Upper lobe of left lung (tissue), 4 donors: ENCODE measurements at regions not wholly inside any gene's neighbourhood (a gene's known extent, or its start where the extent isn't known, plus 50 kb on each side); places are given as distances from the start of the nearest gene placed in this dataset.

ENCODE experiments used
- EP300 ChIP-seq, 4 donors: sonication (generic); formaldehyde crosslinking; IDR thresholded peaks; one replicate each; pipeline ENCODE4 v1.5.1; 2017; ENCODE audit warnings: antibody characterized with exemption in 4 of 4, control low read depth in 2 of 4
- POLR2A ChIP-seq, 4 donors: fragments of 450-650 bp; IDR thresholded peaks; one replicate each; pipeline ENCODE4 v1.5.1; 2016 to 2017; ENCODE audit warnings: antibody characterized with exemption in 4 of 4, mild to moderate bottlenecking in 2 of 4
- POLR2AphosphoS5 ChIP-seq, 2 donors: sonication (generic); formaldehyde crosslinking; IDR thresholded peaks; one replicate each; pipeline ENCODE4 v1.5.1; 2017; ENCODE audit warnings: antibody characterized with exemption in 2 of 2
- TF ChIP-seq, protein P1 (sequence below), 6 experiments: fragments of 450-650 bp in 4 of 6; fragments of 200-600 bp in 2 of 6; sonication (generic) in 2 of 6; IDR thresholded peaks; one replicate each; pipeline ENCODE4 v1.5.1; 2016 to 2019; ENCODE audit warnings: antibody characterized with exemption in 6 of 6

DNA sequence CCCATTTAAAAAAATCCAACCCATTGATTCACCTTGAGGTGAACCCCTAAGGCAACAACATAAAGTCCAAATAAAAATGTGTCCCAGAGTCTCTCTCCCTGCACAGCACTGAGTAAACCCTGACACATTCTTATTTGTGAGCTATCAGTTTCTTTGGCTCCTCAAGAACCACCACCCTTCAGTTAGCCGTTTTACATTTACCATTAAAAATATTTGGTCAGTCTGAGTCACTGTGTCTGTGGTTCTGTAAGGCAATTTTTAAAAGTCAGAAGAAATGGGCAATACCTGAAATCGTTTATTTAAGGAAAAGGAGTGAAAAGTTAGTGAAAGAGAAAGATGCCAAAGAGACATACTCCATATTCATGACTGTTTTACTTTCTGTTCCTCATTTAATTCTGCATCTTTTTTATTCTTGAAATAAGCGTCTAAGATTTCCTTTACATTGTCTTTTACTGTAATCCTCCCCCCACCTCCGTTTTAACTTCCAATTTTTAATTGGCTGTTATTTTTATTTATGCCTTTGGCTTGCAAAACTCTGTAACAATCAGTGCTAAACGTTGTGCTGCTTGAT is 91.7 kb upstream of the IVNS1ABP start:
- TF ChIP-seq, protein P1, sequence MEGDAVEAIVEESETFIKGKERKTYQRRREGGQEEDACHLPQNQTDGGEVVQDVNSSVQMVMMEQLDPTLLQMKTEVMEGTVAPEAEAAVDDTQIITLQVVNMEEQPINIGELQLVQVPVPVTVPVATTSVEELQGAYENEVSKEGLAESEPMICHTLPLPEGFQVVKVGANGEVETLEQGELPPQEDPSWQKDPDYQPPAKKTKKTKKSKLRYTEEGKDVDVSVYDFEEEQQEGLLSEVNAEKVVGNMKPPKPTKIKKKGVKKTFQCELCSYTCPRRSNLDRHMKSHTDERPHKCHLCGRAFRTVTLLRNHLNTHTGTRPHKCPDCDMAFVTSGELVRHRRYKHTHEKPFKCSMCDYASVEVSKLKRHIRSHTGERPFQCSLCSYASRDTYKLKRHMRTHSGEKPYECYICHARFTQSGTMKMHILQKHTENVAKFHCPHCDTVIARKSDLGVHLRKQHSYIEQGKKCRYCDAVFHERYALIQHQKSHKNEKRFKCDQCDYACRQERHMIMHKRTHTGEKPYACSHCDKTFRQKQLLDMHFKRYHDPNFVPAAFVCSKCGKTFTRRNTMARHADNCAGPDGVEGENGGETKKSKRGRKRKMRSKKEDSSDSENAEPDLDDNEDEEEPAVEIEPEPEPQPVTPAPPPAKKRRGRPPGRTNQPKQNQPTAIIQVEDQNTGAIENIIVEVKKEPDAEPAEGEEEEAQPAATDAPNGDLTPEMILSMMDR (IDR thresholded peaks at IDR 0.05) = no peak
- TF ChIP-seq EP300 (IDR thresholded peaks at IDR 0.05) (no peak), POLR2A (IDR thresholded peaks at IDR 0.05) (no peak), POLR2AphosphoS5 (IDR thresholded peaks at IDR 0.05) (no peak)
